Muscle layer of colon (tissue), 2 donors: ENCODE measurements at regions not wholly inside any gene's neighbourhood (a gene's known extent, or its start where the extent isn't known, plus 50 kb on each side); places are given as distances from the start of the nearest gene placed in this dataset.

ENCODE experiments used
- H3K27ac ChIP-seq: one replicate; pipeline ENCODE4 v1.7.0; 2013; ENCODE audit warnings: low read depth, mild to moderate bottlenecking, low read length, moderate library complexity
- H3K27me3 ChIP-seq, 2 donors: one replicate each; pipeline ENCODE4 v1.7.0; 2013; ENCODE audit warnings: low read length in 2 of 2, mild to moderate bottlenecking in 2 of 2; ENCODE audit not compliant: insufficient read depth in 2 of 2, control insufficient read depth in 1 of 2
- H3K36me3 ChIP-seq: one replicate; pipeline ENCODE4 v1.7.0; 2013; ENCODE audit warnings: mild to moderate bottlenecking, low read length; ENCODE audit not compliant: insufficient read depth
- H3K4me1 ChIP-seq: one replicate; pipeline ENCODE4 v1.7.0; 2013; ENCODE audit warnings: mild to moderate bottlenecking, low read length; ENCODE audit not compliant: insufficient read depth
- H3K4me3 ChIP-seq, 2 donors: one replicate each; pipeline ENCODE4 v1.7.0; 2013; ENCODE audit warnings: low read length in 2 of 2, low read depth in 1 of 2, mild to moderate bottlenecking in 1 of 2, moderate library complexity in 1 of 2
- H3K9ac ChIP-seq: one replicate; pipeline ENCODE4 v1.7.0; 2013; ENCODE audit warnings: low read length
- H3K9me3 ChIP-seq: one replicate; pipeline ENCODE4 v1.7.0; 2013; ENCODE audit warnings: mild to moderate bottlenecking, low read length
- donor health status: abdominal sarcoma.
- donor health status: Adenocarcinoma of cecum.

DNA sequence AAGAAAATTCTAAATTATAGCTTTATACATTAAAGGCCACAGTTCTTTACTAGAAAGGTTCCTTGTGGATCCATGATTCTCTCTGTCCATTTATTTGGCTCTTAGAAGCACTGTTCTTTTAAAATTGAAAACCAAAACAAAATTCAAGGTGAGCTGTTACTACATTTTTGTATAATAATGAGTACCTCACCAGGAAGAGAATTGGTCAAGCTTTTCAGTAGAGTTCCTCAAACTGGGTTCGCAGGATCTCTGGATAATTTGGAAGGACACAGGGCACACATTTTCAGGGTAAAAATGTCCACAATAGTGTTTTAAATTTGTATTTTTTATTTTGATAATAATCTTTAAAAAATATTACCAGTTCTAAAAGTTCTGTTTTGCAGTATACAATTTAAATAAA lies 93.0 kb downstream of the PPP1R3A start:
- Histone ChIP-seq H3K9me3 (no peaks in the 10 kb centered on the region), H3K4me1 (peaks cover 46% of the 10 kb centered on the region), H3K27me3 (no peaks in the 10 kb centered on the region), H3K4me3 (no peak overlapping the region), H3K27ac (no peak overlapping the region), H3K36me3 (no peaks in the 10 kb centered on the region), H3K9ac (no peak overlapping the region)

GRCh38 chr7:113824117-113824823 lies 94.5 kb downstream of the PPP1R3A start:
- Histone ChIP-seq H3K9ac (no peak overlapping the region), H3K36me3 (no peaks in the 10 kb centered on the region), H3K27me3 (no peaks in the 10 kb centered on the region), H3K4me3 (no peak overlapping the region), H3K27ac (no peak overlapping the region), H3K9me3 (no peaks in the 10 kb centered on the region), H3K4me1 (peaks cover 53% of the 10 kb centered on the region)

- no peak overlapping the region for H3K27ac ChIP-seq
- H3K9ac ChIP-seq = no peak overlapping the region
- no peaks in the 10 kb centered on the region for H3K36me3 ChIP-seq
- H3K4me1 ChIP-seq = peaks cover 17% of the 10 kb centered on the region
- no peaks in the 10 kb centered on the region for H3K27me3 ChIP-seq
- no peaks in the 10 kb centered on the region for H3K9me3 ChIP-seq
- no peak overlapping the region for H3K4me3 ChIP-seq
Observed at GRCh38 chr7:113819474-113819873, 99.3 kb downstream of the PPP1R3A start.

- Histone ChIP-seq H3K4me1 (peaks cover 6% of the 10 kb centered on the region), H3K4me3 (no peak overlapping the region), H3K9ac (no peak overlapping the region), H3K27ac (no peak overlapping the region), H3K36me3 (no peaks in the 10 kb centered on the region), H3K27me3 (no peaks in the 10 kb centered on the region), H3K9me3 (no peaks in the 10 kb centered on the region)
Observed at GRCh38 chr7:113816639-113817038, 102.2 kb downstream of the PPP1R3A start.

DNA sequence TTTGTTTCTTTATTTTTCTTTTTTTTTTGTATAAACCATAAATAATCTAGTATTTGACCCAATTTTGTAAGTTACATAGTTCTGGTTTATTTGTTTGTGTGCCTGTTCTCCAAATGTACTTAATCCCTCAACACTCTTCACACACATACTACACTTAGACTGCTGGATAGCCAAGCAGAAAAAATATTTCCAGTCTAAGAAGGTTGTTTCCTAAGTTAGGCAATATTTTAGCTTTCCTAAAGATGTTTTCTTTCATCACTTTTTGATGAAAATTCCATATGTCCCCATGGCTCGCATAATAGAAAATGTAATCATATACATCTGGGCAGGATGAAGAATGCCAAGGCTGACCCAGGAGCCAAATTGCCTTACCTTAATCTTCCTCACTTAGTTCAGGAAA lies 105.3 kb downstream of the PPP1R3A start:
- H3K36me3 ChIP-seq = no peaks in the 10 kb centered on the region
- no peak overlapping the region for H3K4me3 ChIP-seq
- H3K4me1 ChIP-seq = no peaks in the 10 kb centered on the region
- no peak overlapping the region for H3K27ac ChIP-seq
- H3K9me3 ChIP-seq = no peaks in the 10 kb centered on the region
- H3K27me3 ChIP-seq = no peaks in the 10 kb centered on the region
- H3K9ac ChIP-seq = no peak overlapping the region

DNA sequence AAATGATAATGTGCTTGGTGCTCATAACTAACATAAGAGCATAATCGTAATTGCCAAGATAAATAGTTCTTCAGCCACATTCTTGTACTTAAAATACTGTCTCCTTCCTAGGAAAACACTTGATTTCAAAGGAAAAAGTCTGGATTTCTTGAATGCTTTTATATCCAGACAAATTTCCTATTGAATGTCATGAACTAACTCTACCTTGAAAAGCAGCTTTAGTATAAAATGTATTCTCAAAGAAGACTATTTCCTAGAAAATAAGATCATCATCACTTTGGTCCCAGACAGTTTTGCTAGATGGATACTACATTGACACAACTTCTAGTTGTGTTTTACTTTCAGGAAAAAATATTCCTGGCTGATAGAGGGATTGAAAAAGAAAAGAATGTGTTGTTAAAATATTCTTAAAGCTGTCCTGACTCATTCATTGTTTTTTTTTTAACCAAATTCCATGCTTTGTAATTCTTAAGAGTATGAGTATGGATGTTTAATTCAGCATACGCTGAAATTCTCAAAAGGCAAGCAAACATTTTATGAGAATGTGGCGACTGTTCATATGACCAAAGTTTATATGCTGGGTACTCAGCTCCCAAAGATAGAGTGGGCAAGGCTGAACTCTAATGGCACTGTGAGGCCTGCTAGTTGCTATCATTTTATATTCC lies 106.1 kb downstream of the PPP1R3A start:
- H3K4me3 ChIP-seq = no peak overlapping the region
- no peak overlapping the region for H3K9ac ChIP-seq
- no peaks in the 10 kb centered on the region for H3K4me1 ChIP-seq
- H3K9me3 ChIP-seq = no peaks in the 10 kb centered on the region
- H3K36me3 ChIP-seq = no peaks in the 10 kb centered on the region
- no peaks in the 10 kb centered on the region for H3K27me3 ChIP-seq
- no peak overlapping the region for H3K27ac ChIP-seq

- Histone ChIP-seq H3K9me3 (no peaks in the 10 kb centered on the region), H3K4me1 (peaks cover 4% of the 10 kb centered on the region), H3K36me3 (no peaks in the 10 kb centered on the region)
Observed at GRCh38 chr7:113810080-113810744, 108.6 kb downstream of the PPP1R3A start.

GRCh38 chr7:113809581-113809980 lies 109.2 kb downstream of the PPP1R3A start:
- Histone ChIP-seq H3K9ac (no peak overlapping the region), H3K36me3 (no peaks in the 10 kb centered on the region), H3K27ac (no peak overlapping the region), H3K27me3 (no peaks in the 10 kb centered on the region), H3K9me3 (no peaks in the 10 kb centered on the region), H3K4me3 (no peak overlapping the region), H3K4me1 (peaks cover 4% of the 10 kb centered on the region)

More at GRCh38 chr7:113810080-113810744, 108.6 kb downstream of the PPP1R3A start:
- Histone ChIP-seq H3K9ac (no peak overlapping the region), H3K27ac (no peak overlapping the region), H3K27me3 (no peaks in the 10 kb centered on the region), H3K4me3 (no peak overlapping the region)

DNA sequence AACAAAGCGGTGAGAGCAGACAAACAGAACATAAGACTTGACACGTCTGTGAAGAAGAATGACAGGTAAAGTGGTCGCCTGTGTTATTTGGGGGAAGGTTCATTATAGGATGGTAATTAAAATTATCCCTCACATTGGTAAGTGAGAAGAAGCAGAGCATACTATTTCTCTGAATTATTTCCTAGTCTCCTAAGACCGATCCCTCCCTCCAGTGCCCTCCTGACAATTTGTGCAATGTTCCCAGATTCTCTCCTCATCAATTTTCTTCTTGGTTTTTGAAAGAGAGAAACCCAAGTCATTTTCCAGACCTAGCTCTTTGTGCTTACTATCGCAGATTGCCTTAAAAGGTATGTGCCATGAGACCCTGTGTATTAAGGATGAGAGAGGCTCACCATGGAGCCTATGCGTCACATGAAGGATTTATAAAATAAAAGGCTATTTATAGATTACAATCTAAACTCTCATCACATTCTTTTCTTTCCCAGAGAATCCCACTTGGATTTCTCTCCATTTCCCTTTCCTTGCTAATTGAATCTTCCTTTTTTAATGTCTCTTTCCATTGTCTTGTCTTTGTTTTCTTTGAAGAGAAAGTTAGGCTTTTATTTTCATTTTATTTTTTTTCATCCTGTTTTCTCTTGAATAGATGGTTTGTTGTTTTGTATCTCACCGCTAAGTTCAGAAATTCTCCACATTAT lies 112.0 kb downstream of the PPP1R3A start:
- H3K9ac ChIP-seq = no peak overlapping the region
- H3K27ac ChIP-seq = no peak overlapping the region
- H3K27me3 ChIP-seq = no peaks in the 10 kb centered on the region
- peaks cover 4% of the 10 kb centered on the region for H3K4me1 ChIP-seq
- no peaks in the 10 kb centered on the region for H3K9me3 ChIP-seq
- H3K36me3 ChIP-seq = no peaks in the 10 kb centered on the region
- no peak overlapping the region for H3K4me3 ChIP-seq

DNA sequence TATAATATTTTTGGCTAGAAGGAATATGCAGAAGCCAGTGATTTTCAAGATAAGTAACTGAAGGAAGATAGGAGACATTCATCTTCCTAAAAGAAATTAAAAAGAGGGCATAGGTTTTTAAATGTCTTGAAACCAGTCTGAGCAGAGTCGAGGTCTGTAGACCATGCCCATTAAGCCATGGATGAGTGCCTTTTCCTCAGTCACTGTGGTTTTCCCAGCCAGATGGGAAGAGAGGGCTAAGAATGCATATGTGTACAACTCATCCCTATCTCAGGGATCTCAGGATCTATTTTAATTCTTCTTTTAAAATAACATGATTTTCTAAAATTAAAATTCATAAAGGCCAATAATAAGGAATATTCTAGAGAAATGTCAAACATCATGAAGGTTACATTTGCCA lies 112.8 kb downstream of the PPP1R3A start:
- Histone ChIP-seq H3K36me3 (no peaks in the 10 kb centered on the region), H3K4me3 (no peak overlapping the region), H3K4me1 (peaks cover 4% of the 10 kb centered on the region), H3K9ac (no peak overlapping the region), H3K27me3 (no peaks in the 10 kb centered on the region), H3K9me3 (no peaks in the 10 kb centered on the region), H3K27ac (no peak overlapping the region)

- H3K4me1 ChIP-seq = peaks cover 4% of the 10 kb centered on the region
- H3K4me3 ChIP-seq = no peak overlapping the region
- H3K36me3 ChIP-seq = no peaks in the 10 kb centered on the region
- no peaks in the 10 kb centered on the region for H3K27me3 ChIP-seq
- H3K9me3 ChIP-seq = no peaks in the 10 kb centered on the region
- H3K27ac ChIP-seq = no peak overlapping the region
- no peak overlapping the region for H3K9ac ChIP-seq
Observed at GRCh38 chr7:113804475-113805095, 114.2 kb downstream of the PPP1R3A start.
